GM21619 (cell line): ENCODE measurements at regions not wholly inside any gene's neighbourhood (a gene's known extent, or its start where the extent isn't known, plus 50 kb on each side); places are given as distances from the start of the nearest gene placed in this dataset.

Experiments used
- ATAC-seq: cut with Tn5 transposase; IDR thresholded peaks from one replicate; pipeline ENCODE4 v1.9.1; 2021; ENCODE audit not compliant: unreplicated experiment

DNA sequence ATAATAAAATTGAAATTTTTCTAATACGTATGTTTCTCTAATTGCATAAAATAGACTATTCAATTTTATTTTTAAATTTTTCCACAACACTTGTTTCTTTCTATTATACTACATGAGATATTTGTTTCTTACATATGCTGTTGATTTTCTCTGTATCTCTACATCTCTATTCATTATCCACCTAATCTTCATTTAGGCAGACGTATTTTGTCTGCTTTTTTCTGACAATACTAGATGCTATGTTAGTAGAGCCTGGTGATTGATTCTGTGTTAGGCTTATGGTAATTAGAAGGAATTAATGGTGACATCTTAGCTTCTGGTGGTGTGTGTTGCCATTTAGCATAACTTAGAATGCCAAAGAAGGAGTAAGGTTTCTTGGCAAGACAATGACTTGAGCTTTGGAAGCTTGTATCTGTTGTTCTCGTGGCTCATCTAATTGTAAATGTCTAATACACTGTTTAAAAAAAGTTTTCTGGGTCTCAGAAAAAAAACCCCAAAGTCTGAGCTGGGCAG lies 1610.7 kb upstream of the PCDH20 start:
- ATAC-seq = no peak

DNA sequence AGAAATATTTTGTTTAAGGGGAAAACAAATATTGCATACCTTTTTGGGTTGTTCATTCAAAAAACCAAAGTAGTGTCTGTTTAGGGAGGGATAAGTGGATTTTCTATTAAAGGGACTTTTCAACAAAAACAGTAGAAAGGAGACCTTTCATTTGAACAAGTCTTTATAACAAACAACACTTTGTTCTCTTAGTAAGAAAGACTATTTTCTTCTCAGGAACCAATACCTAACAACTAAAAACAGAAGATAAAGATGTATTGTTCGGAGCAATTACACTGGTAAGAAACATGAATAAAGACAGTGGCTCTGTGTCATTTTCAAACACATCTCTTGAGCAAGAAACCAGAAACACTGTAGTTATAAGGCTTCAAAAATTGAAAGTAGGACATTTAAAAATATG lies 1610.1 kb upstream of the PCDH20 start:
- no peak for ATAC-seq

DNA sequence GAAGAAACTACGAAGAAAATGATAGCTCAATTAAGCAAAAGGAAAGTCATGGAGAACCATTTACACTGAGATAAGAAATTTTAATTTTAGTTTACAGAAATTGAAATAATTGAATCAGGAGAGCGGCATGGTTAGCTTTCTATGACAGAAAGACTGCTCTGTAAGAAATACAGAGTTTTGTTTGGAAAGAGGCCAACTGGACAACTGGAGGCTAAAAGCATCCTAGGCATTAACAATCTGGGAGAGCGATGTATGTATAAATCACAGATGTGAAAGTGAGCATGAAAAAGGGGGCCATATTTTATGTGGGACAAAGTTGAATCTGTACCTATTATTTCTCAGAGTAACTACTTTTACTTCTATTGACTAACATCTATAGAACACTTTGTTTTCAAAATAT lies 1608.8 kb upstream of the PCDH20 start:
- ATAC-seq = no peak

DNA sequence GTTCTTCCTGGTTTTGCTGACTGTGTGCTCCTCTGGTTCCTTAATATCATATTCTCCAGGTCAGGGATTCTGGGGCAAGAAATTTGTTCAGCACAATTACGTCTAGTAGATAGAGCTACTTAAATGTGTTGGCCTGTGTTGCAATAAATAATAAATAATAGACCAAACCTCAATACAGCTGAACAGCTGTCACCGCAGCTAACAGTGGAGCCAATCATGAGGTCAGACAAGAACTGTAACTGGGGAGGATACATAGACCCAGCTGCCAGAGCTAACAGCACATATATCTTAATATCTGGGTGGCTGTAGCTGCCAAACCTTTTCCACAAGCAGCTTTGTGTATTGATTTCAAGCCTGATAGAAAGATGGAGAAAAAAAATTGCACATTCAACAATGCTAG lies 1596.3 kb upstream of the PCDH20 start:
- ATAC-seq = no peak

DNA sequence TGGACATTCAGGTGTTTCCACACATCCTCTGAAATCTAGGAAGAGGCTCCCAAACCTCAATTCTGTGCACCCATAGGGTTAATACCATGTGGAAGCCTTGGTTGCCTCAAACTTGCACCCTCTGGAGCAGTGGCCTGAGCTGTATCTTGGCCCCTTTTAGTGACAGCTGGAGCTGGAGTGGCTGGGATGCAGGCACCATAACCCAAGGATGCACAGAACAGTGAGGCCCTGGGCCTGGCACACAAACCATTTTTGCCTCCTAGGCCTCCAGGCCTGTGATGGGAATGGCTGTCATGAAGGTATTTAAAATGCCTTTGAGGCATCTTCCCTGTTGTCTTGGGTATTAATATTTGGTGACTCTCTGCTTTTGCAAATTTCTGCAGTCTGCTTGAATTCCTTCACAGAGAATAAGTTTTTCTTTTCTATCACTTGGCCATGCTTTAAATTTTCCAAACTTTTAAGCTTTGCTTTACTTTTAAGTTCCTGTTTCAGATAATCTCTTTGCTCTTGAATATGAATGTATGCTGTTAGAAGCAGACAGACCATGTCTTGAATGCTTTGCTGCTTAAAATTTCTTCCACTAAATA lies 1594.5 kb upstream of the PCDH20 start:
- no peak for ATAC-seq

DNA sequence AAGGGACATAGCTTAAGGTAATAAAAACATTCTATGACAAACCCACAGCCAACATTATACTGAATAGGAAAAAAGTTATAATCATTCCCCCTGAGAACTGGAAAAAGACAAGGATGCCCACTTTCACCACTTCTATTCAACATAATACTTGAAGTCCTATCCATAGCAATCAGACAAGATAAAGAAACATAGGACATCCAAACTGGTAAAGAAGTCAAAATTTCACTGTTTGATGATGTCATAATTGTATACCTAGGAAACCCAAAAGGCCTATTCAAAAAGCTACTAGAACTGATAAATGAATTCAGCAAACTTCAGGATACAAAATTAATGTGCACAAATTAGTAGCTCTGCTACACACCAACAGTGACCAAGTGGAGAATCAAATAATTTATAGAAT lies 1590.0 kb upstream of the PCDH20 start:
- ATAC-seq = no peak

DNA sequence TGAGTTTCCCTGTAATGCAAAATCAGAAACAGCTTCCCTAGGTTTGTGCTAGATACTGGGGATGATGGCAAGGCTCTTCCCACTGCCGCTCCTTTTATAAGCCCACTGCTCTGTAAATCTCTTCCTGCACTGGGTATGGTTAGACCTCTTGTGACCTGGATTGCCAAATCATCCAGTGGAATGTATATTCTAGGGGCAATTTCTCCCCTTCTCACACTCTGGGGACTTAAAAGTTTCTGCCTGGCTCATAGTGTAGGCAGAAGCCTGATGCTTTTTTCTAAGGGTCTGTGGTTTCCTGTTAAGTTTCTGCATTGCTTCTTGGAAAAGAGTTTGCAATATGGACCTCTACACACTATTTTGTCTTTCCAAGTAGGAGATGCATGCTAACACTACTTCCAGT lies 1582.0 kb upstream of the PCDH20 start:
- ATAC-seq = no peak

DNA sequence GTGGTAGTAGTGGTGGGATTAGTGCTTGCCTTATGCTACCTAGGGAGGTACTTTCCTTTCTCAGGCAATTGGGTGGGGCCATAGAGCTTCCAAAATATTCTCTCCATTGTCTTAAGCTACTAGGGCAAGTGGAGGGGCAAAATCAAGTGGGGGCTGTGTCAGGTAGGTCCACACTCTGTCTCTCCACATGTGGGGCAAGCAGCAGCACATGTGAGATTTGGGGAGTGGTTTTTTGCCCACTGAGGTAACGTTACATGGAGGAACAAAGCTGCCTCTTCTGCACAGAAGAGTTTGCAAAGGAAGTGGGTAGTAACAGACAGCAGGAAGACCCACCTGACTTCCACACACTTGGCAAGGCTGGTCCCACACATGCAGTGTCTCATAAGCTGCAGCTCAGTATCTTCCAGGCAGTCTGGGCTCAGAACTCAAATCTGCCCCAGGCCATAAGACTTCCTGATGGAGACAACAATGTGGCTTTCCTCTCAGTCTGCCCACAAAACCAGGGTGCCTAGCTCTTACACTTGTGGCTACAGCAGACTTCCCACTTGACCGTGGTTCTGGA lies 1581.5 kb upstream of the PCDH20 start:
- ATAC-seq = no peak

DNA sequence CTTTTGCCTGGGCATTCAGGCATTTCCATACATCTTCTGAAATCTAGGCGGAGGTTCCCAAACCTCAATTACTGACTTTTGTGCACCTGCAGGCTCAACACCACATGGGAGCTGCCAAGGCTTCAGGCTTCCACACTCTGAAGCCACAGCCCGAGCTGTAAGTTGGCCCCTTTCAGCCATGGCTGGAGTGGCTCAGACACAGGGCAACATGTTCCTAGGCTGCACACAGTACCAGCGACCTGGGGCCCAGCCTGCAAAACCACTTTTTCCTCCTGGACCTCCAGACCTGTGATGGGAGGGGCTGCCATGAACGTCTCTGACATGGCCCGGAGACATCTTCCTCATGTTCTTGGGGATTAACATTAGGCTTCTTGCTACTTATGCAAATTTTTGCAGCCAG lies 1558.2 kb upstream of the PCDH20 start:
- no peak for ATAC-seq

DNA sequence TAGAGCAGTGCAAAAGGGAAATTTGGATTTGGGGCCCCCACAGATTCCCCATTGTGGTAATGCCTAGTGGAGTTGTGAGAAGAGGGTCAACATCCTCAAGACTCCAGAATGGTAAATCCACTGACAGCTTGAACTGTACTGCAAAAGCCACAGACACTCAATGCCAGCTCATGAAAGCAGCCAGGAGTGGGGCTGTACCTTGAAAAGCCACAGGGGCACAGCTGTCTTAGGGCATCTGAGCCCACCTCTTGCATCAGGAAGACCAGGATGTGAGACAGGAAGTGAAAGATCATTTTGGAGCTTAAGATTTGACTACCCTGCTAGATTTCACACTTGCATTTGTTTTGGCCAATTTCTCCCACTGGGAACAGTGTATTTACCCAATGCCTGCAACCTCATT lies 1548.9 kb upstream of the PCDH20 start:
- ATAC-seq = no peak

DNA sequence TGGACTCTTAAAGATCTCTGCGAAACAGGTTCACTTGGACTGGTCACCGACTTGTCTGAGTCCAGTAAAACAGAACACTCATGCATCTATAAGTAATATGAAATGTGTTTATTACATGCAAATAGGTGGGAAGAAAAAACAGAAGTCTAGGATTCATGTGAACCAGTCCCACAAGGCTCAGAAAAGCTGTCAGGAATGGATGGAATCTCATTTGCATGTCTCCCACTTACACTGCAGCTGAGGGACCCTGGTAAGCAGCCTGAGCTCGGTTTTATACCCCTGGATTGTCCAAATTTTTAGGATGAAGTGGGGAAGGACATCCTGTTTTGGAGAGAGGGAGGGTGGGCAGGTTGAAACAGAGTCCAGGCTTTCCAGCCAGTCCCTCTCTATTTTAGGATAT lies 1545.1 kb upstream of the PCDH20 start:
- no peak for ATAC-seq

DNA sequence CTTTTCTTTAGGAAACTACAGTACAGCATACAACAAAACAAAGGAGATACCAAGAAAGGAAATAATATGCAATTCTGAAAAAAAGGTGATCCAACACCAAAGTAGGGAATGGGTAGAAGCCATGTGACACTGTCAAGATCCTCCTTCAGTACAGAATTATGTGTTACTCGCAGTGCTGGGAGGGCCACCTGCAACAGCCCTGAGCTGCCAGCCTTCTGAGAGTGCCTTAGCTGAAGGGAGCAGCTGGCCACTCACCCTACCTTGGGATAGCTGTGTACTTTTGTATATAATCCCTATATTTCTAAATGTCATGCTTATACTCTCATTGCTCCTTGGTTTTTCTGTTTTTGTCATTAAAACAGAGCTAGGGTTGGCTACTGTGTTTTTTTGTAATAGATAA lies 1518.2 kb upstream of the PCDH20 start:
- ATAC-seq = no peak

DNA sequence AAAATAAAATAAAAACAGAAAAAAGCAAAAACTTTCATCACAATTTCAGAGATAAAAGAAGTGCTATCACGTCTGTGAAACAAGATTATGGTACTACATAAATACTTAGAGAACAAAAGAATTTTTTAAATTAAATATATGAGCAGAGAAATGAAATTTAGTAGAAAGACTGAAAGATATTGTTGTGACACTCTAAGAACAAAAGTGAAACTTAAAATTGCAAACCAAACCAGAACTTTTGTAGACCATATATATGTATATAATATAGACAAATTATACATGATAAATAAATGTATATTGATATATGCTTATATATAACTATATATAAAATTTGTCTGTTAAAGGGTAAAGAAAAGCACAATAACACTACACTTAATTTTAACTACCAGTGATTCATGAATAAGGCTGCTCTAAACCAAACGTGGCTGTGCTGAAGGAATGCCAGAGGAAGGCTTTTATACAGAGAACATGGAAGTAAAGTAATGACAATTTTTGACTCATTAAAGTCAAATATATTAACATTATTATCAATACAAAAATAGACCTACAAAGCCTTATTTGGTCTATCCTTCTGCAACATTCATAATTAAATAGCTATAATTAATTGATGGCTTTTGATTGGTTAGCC lies 1516.7 kb upstream of the PCDH20 start:
- no peak for ATAC-seq

DNA sequence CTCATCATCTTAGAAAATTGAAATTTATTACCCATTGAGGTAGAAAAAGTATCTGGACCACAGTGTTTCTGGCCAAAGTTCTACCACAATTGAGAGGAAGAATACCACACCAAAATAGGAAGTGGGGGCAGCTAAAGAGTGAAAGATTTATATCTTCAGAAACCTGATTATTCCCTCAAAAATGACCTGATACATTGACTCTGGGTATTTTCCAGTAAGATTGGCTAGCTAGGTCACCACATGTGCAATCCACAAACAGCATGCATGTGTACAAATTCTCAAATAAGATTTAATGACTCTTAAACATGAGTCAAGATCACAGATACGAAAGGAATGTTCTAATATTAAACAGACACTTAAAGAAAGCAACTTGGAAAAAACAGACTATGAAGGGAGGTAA lies 1516.2 kb upstream of the PCDH20 start:
- no peak for ATAC-seq

DNA sequence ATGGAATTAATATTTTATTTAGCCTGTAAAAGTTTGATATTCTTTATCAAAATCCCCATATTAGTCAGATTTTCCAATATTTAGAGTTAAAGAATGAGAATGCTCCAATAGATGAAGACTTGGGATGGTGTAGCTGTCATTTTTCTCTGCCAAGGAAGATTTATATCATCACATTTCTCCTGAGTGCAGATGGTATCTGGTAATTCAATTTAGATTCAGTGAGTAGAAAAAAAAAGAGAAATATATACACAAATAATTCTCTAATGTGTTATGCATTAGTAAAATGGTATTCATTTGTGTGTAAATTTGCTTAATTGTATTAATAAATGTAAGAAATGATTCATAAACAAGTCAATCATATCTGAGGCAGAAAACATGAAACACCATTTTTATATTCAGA lies 1508.7 kb upstream of the PCDH20 start:
- ATAC-seq = no peak

DNA sequence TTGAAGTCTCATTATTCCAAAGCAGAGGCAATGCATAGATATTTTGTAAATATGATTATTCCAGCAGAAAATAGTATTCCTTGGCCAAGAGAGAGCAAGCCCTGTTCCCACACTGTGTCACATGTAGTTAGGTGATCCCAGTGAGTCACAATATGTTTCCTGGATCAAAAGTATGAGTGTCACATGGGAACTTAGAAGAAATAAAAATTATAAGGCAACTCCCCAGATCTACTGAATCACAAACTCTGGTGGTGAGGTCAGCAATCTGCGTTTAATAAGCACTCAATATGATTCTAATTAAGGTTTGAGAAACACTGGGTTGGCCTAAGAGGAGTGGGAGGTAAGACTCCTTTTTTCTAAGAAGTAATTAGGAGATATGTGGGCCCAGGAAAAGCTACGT lies 1504.5 kb upstream of the PCDH20 start:
- no peak for ATAC-seq

DNA sequence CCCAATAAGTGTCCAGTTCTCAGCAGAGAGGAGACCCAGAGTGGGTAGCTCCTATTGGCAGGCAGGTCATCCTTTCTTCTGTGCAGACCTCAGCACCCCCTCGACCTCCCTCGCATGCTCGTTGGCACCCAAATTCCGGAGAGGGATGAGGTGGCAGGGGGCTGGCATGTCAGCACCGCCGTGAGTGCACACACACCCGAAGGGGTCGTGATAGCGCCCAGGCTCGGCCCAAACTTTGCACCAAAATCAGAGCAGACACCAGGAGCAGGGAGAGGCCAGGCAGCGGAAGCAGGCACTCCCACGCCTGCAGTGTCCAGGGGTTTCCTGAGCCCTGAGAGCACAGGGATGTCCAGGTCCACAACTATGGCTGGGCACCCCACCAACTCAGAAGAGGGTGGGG lies 1503.8 kb upstream of the PCDH20 start:
- no peak for ATAC-seq

DNA sequence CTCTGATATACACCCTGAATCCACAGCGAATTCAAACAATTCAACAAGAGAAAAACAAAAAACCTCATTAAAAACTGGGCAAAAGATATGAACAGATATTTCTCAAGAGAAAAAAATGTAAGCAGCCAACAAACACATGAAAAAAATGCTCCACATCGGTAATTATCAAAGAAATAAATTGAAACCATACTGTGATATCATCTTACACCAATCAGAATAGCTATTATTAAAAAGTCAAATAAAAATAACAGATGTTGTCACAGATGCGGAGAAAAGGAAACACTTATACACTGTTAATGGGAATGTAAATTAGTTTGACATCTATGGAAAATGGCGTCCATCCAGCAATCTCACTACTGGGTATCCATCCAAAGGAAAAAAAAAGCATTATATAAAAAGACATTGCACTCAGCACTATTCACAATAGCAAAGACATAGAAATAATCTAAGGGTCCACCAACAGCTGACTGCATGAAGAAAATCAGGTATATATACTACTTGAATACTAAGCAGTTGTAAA lies 1495.0 kb upstream of the PCDH20 start:
- no peak for ATAC-seq

DNA sequence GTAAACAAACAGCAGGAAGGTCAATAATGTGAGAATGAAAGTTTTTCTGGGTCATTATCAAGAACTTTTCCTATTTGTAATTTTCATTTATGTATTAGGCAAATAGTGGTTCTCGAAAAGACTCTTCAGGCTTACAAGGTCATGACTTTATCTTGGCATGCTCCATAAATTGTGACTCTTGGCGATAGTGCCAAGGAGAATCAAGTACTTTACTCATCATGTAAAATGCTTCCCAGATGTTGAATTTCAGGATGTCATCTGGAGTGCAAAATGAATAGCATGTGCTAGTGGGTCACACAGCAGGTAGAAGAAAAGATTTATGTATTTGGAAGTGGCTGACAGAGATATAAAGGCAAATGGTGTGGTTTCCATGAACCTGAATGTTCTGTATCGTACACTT lies 1492.7 kb upstream of the PCDH20 start:
- ATAC-seq = no peak

DNA sequence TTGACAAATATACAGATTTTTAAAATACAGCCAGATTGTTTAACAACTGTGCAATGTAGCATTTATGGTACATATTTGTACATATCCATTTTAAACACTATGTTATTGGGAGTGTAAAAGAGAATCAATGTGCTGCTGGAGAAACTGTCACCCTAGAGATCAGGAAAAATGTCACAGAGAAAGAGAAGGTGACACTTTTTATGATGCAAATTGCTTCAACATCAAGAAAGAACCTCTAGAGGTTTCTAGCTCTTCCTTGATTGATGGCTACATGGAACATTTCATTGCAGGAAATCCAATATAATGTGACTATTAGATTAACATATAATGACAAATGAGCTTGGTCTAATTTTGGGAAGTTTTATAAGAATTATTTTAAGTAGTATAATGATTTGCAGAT lies 1491.2 kb upstream of the PCDH20 start:
- ATAC-seq = no peak

DNA sequence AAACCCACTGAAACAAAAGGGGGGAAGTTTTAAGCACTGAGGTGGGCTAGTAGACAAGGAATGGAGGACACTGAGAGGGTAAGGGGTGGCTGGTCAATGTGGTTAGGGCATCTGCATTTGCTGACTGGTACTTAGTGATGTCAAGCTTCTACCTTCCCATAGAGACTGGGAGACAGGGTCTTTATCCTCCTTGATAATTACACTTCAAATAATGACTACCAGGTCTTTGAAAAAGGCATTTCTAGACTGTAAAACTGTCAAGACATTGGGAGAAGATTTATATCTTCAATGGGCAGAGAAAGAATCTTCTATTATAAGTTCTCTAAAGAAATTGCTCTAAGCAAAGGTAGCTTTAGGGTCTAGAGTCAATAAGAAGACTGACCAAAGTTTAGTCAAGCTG lies 1490.8 kb upstream of the PCDH20 start:
- no peak for ATAC-seq

DNA sequence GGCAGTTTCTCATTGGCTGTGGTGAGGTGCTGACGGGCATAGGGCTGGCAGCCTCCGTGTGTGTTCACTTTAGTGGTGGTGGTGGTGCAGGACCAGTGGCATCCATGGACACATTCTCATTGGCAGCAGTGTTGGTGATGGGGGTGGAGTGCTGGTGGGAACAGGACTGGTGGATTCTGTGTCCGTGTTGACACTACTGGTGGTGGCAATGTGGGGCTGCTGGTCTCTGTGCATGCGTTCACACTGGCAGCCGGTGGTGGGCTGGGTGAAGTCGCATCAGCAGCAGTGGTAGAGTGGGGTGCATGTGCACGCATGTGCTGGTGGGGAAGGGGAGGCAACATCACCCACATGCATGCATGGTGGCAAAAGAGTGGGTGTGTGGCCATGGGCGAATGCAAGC lies 1471.4 kb upstream of the PCDH20 start:
- ATAC-seq = no peak

DNA sequence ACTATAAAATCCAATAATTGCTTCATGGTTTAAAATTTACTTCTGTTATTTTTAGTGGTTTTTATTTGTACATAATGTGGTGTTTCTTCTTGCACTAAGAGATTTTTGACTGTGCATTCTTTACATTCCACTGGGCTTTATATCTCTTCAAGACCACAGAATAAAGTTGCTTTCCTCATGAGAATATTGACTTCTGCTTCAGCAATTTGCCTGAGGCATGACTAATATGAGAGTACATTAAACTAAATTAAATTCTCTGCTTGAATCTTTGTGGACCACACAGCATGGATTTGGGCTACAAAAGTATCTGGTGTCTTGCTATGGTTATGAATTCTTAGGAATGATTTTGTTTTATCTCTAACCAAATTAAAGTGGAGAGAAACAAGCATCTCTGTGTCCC lies 1463.4 kb upstream of the PCDH20 start:
- ATAC-seq = no peak
